Astrocyte of the cerebellum (primary cell): ENCODE measurements at regions not wholly inside any gene's neighbourhood (a gene's known extent, or its start where the extent isn't known, plus 50 kb on each side); places are given as distances from the start of the nearest gene placed in this dataset.

Experiments used
- DNase-seq: peaks from one replicate; pipeline ENCODE4 v3.0.0-alpha.2; 2011; ENCODE audit warnings: low read depth
- H3K4me3 ChIP-seq: 2 replicates; pipeline ENCODE4 v1.5.1; 2011; ENCODE audit warnings: mild to moderate bottlenecking, low read depth, low read length, moderate library complexity
- in situ Hi-C: cut with HindIII; loops from 2 replicates; pipeline ENCODE4 v1.10.0; 2017; ENCODE audit warnings: low sequenced_read_pairs
- TF ChIP-seq, protein P1 (sequence below): IDR thresholded peaks from 2 replicates; pipeline ENCODE4 v1.5.1; 2012; ENCODE audit warnings: low read length, low read depth, moderate library complexity, mild to moderate bottlenecking; ENCODE audit errors: missing control alignments

DNA sequence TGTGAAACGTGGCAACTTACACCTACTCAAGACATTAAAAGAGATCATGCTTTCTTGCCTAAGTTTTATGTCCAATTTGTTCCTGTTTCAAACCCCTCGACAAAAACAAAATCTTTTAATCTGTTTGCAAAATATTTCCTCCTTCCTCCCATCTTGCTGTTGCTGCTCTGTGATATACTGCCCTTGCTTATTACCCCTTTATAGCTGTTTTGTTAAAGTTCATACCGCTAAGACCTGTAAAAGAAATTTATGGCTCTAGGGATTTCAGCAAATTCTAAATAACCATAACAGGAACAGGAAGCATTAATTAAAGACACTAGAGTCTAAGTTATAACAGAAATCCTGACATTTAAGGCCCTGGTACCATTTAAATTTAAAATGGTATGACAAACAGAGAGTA, 1268.2 kb upstream of the PIK3C3 start:
- H3K4me3 ChIP-seq: no peak overlapping the region
- TF ChIP-seq, protein P1, sequence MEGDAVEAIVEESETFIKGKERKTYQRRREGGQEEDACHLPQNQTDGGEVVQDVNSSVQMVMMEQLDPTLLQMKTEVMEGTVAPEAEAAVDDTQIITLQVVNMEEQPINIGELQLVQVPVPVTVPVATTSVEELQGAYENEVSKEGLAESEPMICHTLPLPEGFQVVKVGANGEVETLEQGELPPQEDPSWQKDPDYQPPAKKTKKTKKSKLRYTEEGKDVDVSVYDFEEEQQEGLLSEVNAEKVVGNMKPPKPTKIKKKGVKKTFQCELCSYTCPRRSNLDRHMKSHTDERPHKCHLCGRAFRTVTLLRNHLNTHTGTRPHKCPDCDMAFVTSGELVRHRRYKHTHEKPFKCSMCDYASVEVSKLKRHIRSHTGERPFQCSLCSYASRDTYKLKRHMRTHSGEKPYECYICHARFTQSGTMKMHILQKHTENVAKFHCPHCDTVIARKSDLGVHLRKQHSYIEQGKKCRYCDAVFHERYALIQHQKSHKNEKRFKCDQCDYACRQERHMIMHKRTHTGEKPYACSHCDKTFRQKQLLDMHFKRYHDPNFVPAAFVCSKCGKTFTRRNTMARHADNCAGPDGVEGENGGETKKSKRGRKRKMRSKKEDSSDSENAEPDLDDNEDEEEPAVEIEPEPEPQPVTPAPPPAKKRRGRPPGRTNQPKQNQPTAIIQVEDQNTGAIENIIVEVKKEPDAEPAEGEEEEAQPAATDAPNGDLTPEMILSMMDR: no peak
- in situ Hi-C loops: no loop called here
- DNase-seq: no peak

DNA sequence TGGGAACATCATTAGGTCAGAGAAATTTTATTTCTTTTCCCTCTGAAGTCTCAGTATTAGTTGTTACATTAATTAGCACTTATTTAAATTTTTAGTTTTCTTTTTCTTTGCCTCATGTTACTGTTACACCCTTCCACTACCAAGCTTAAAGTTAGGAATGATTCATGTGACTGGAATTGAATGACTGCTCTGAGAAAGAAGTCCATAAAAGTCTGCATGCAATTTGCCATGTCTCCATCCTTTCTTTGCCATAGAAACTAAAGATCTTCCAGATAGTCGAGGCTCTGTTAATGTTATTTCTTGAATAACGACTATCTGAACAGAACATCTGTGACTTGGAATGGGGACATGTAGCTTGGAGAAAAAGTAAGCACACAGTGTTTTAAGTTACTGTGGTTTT, 1269.8 kb upstream of the PIK3C3 start:
- in situ Hi-C loops: no loop called here
- TF ChIP-seq, protein P1: no peak
- no peak overlapping the region for H3K4me3 ChIP-seq
- DNase-seq: no peak

- DNase-seq: no peak
- in situ Hi-C loops: no loop called here
- H3K4me3 ChIP-seq: no peak overlapping the region
- TF ChIP-seq, protein P1: no peak
Measured at GRCh38 chr18:40678318-40678717, 1276.7 kb upstream of the PIK3C3 start.

DNA sequence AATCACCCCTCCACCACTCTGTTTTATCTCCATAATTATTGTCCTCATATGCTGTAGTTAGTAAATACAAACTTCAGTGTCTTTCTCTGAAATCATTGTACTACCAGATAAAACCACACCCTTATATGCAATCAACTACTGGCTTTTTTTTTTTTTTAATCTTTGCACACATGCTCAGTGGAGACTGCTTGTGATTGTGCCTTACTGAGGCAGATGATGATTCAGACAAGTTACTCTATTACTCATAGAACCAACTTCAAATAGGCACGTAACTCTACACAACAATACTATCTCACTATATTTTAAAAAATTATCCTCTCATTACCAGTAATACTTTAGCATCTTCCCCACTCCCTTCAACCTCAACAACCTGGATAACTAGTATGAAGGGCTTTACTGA, 1278.4 kb upstream of the PIK3C3 start:
- no peak overlapping the region for H3K4me3 ChIP-seq
- TF ChIP-seq, protein P1: no peak
- in situ Hi-C loops: no loop called here
- DNase-seq: no peak

GRCh38 chr18:40673150-40673549, 1281.9 kb upstream of the PIK3C3 start:
- H3K4me3 ChIP-seq: no peak overlapping the region
- DNase-seq: no peak
- in situ Hi-C loops: no loop called here
- TF ChIP-seq, protein P1: no peak

DNA sequence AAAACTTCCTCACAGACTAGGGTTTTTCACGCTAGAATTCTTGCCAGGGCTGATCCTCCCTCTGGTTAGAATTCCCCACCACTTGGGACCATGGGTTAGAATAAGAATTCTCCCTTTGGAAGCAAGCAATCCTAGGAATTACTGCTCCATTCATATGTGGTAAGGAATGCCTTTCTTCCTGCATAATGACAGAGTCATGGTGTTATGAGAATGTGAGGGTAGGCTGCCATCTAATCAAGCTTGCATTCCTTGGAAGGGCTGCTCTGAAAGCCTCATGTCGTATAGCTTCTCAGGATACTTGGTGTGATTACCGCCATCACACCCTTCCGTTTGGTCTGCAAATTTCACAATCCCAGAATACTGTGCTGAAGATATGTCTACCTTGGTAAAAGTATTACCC, 1282.4 kb upstream of the PIK3C3 start:
- DNase-seq: peak; percentile 20
- TF ChIP-seq, protein P1: no peak
- in situ Hi-C loops: no loop called here
- no peak overlapping the region for H3K4me3 ChIP-seq
